ENCODE measurements at regions not wholly inside any gene's neighbourhood (a gene's known extent, or its start where the extent isn't known, plus 50 kb on each side); places are given as distances from the start of the nearest gene placed in this dataset.

DNA sequence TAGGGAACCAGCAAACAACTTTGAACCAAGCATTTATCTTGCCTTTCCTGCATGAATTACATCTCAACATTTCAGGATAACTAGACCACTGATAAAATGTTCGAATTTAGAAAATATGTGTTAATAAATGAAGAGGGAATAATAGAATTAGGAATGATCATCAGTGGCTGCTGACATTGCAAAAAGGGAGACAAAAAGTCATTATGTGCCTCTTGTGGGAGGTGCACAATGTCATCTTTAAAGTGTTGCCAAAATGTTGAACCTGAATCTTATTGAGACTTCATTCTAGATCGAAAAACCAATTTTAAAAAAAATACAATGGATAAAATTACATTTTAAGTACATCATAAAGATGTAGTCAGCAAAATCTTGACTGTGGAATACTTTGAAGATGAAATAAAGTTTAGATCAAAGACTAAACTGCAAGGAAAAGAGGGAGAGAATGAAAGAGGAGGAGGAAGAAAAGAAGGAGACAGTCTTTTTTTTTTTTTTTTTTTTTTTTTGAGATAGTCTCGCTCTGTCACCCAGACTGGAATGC lies 299.3 kb downstream of the FBXW7 start:
- Histone ChIP-seq H3K4me3 (ENCODE audit: low read depth, low read length) (no peak overlapping the region), H3K79me2 (ENCODE audit: control insufficient read depth, insufficient read depth, low read length, unreplicated experiment) (no peaks in the 10 kb centered on the region), H3K27me3 (ENCODE audit: insufficient read depth, low read length) (peaks cover 13% of the 10 kb centered on the region; the same call in 1 of the 2 replicates), H2AFZ (ENCODE audit: low read length, unreplicated experiment) (no peak overlapping the region), H3K4me1 (ENCODE audit: control insufficient read depth, insufficient read depth, low read length, unreplicated experiment) (no peaks in the 10 kb centered on the region), H3K36me3 (ENCODE audit: insufficient read depth, low read length) (no peaks in the 10 kb centered on the region), H3K27ac (ENCODE audit: low read depth, low read length) (no peak overlapping the region)

DNA sequence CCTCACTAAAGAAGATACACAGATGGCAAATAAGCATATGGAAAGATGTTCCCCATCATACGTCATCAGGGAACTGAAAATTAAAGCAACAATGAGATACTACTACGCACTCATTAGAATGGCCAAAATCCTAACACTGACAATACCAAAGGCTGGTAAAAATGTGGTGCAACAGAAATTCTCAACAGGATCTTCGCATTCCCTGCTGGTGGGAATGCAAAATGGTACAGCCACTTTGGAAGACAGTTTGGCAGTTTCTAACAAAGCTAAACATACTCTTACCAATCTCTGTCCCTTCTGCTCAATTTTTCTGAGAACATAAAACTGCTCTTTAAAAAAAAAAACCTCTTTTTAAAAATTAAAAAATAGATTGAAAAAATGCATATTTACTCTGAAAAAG lies 300.2 kb downstream of the FBXW7 start:
- Histone ChIP-seq H3K27me3 (ENCODE audit: insufficient read depth, low read length) (peaks cover 14% of the 10 kb centered on the region; the same call in 1 of the 2 replicates), H2AFZ (ENCODE audit: low read length, unreplicated experiment) (no peak overlapping the region), H3K27ac (ENCODE audit: low read depth, low read length) (no peak overlapping the region), H3K36me3 (ENCODE audit: insufficient read depth, low read length) (no peaks in the 10 kb centered on the region), H3K79me2 (ENCODE audit: control insufficient read depth, insufficient read depth, low read length, unreplicated experiment) (no peaks in the 10 kb centered on the region), H3K4me3 (ENCODE audit: low read depth, low read length) (no peak overlapping the region), H3K4me1 (ENCODE audit: control insufficient read depth, insufficient read depth, low read length, unreplicated experiment) (no peaks in the 10 kb centered on the region)

- Histone ChIP-seq H3K36me3 (ENCODE audit: insufficient read depth, low read length) (no peaks in the 10 kb centered on the region), H3K4me3 (ENCODE audit: low read depth, low read length) (no peak overlapping the region), H2AFZ (ENCODE audit: low read length, unreplicated experiment) (no peak overlapping the region), H3K27me3 (ENCODE audit: insufficient read depth, low read length) (peaks cover 21% of the 10 kb centered on the region; the same call in 1 of the 2 replicates), H3K27ac (ENCODE audit: low read depth, low read length) (no peak overlapping the region), H3K4me1 (ENCODE audit: control insufficient read depth, insufficient read depth, low read length, unreplicated experiment) (no peaks in the 10 kb centered on the region), H3K79me2 (ENCODE audit: control insufficient read depth, insufficient read depth, low read length, unreplicated experiment) (no peaks in the 10 kb centered on the region)
Observed at GRCh38 chr4:152234571-152234970, 301.3 kb downstream of the FBXW7 start.

- no peak overlapping the region for H3K27ac ChIP-seq (ENCODE audit: low read depth, low read length)
- no peaks in the 10 kb centered on the region for H3K79me2 ChIP-seq (ENCODE audit: control insufficient read depth, insufficient read depth, low read length, unreplicated experiment)
- H3K36me3 ChIP-seq (ENCODE audit: insufficient read depth, low read length): no peaks in the 10 kb centered on the region
- no peak overlapping the region for H2AFZ ChIP-seq (ENCODE audit: low read length, unreplicated experiment)
- H3K27me3 ChIP-seq (ENCODE audit: insufficient read depth, low read length): peaks cover 21% of the 10 kb centered on the region; the same call in 1 of the 2 replicates
- no peak overlapping the region for H3K4me3 ChIP-seq (ENCODE audit: low read depth, low read length)
- H3K4me1 ChIP-seq (ENCODE audit: control insufficient read depth, insufficient read depth, low read length, unreplicated experiment): no peaks in the 10 kb centered on the region
Observed at GRCh38 chr4:152232271-152232670, 303.6 kb downstream of the FBXW7 start.

DNA sequence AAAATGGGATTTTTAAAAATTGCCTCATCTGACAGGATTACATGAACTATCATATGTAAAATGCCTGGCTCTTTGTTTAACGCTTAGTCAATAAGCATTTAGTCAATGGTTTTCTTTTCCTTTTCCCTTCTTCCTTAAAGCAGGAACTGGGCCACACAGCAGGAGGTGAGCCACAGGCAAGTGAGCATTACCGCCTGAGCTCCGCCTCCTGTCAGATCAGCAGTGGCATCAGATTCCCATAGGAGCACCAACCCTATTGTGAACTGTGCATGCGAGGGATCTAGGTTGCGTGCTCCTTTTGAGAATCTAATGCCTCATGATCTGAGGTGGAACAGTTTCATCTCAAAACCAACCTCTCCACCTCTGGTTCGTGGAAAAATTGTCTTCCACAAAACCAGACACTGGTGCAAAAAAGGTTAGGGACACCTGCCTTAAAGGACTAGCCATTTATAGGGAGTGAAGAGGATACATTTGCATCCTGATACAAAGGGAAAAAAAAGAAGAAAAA lies 306.1 kb downstream of the FBXW7 start:
- no peaks in the 10 kb centered on the region for H3K4me1 ChIP-seq (ENCODE audit: control insufficient read depth, insufficient read depth, low read length, unreplicated experiment)
- H2AFZ ChIP-seq (ENCODE audit: low read length, unreplicated experiment): no peak overlapping the region
- no peak overlapping the region for H3K27ac ChIP-seq (ENCODE audit: low read depth, low read length)
- H3K36me3 ChIP-seq (ENCODE audit: insufficient read depth, low read length): no peaks in the 10 kb centered on the region
- peaks cover 21% of the 10 kb centered on the region; the same call in 1 of the 2 replicates for H3K27me3 ChIP-seq (ENCODE audit: insufficient read depth, low read length)
- H3K4me3 ChIP-seq (ENCODE audit: low read depth, low read length): no peak overlapping the region
- no peaks in the 10 kb centered on the region for H3K79me2 ChIP-seq (ENCODE audit: control insufficient read depth, insufficient read depth, low read length, unreplicated experiment)

DNA sequence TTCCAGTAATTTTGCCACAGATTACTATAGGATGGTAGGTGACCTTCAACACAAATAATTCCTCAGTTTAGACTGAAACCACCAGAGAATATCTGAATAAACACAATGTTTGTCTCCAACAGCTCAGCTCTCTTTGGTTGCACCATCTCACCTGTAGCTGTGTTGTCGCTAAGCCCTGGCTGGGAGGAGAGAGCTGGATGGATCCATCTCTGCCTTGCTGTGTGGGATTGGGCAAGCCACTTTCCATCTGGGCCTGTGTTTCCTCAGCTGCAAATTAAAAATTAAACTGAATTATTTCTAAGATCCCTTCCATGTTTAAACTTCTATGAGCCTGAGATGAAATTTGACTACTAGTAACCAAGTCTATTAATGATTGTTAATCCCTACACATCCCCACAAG lies 310.2 kb downstream of the FBXW7 start:
- no peak overlapping the region for H3K27ac ChIP-seq (ENCODE audit: low read depth, low read length)
- no peak overlapping the region for H2AFZ ChIP-seq (ENCODE audit: low read length, unreplicated experiment)
- no peak overlapping the region for H3K4me3 ChIP-seq (ENCODE audit: low read depth, low read length)
- H3K27me3 ChIP-seq (ENCODE audit: insufficient read depth, low read length): peaks cover 7% of the 10 kb centered on the region; the same call in 1 of the 2 replicates
- H3K36me3 ChIP-seq (ENCODE audit: insufficient read depth, low read length): no peaks in the 10 kb centered on the region
- H3K4me1 ChIP-seq (ENCODE audit: control insufficient read depth, insufficient read depth, low read length, unreplicated experiment): no peaks in the 10 kb centered on the region
- H3K79me2 ChIP-seq (ENCODE audit: control insufficient read depth, insufficient read depth, low read length, unreplicated experiment): no peaks in the 10 kb centered on the region

GRCh38 chr4:152224721-152225420 lies 311.0 kb downstream of the FBXW7 start:
- H3K27me3 ChIP-seq (ENCODE audit: insufficient read depth, low read length): peaks cover 2% of the 10 kb centered on the region; the same call in 1 of the 2 replicates

GRCh38 chr4:152224223-152224622 lies 311.7 kb downstream of the FBXW7 start:
- H3K4me3 ChIP-seq (ENCODE audit: low read depth, low read length): no peak overlapping the region
- H3K36me3 ChIP-seq (ENCODE audit: insufficient read depth, low read length): no peaks in the 10 kb centered on the region
- H3K27ac ChIP-seq (ENCODE audit: low read depth, low read length): no peak overlapping the region
- no peak overlapping the region for H2AFZ ChIP-seq (ENCODE audit: low read length, unreplicated experiment)
- H3K27me3 ChIP-seq (ENCODE audit: insufficient read depth, low read length): 0 out of 2 replicates have a peak, but pooled peaks cover 2% of the 10 kb centered on the region
- H3K4me1 ChIP-seq (ENCODE audit: control insufficient read depth, insufficient read depth, low read length, unreplicated experiment): no peaks in the 10 kb centered on the region
- H3K79me2 ChIP-seq (ENCODE audit: control insufficient read depth, insufficient read depth, low read length, unreplicated experiment): no peaks in the 10 kb centered on the region

More at GRCh38 chr4:152224721-152225420, 311.0 kb downstream of the FBXW7 start:
- Histone ChIP-seq H2AFZ (ENCODE audit: low read length, unreplicated experiment) (no peak overlapping the region), H3K27ac (ENCODE audit: low read depth, low read length) (no peak overlapping the region), H3K79me2 (ENCODE audit: control insufficient read depth, insufficient read depth, low read length, unreplicated experiment) (no peaks in the 10 kb centered on the region), H3K4me1 (ENCODE audit: control insufficient read depth, insufficient read depth, low read length, unreplicated experiment) (no peaks in the 10 kb centered on the region), H3K36me3 (ENCODE audit: insufficient read depth, low read length) (no peaks in the 10 kb centered on the region), H3K4me3 (ENCODE audit: low read depth, low read length) (no peak overlapping the region)

DNA sequence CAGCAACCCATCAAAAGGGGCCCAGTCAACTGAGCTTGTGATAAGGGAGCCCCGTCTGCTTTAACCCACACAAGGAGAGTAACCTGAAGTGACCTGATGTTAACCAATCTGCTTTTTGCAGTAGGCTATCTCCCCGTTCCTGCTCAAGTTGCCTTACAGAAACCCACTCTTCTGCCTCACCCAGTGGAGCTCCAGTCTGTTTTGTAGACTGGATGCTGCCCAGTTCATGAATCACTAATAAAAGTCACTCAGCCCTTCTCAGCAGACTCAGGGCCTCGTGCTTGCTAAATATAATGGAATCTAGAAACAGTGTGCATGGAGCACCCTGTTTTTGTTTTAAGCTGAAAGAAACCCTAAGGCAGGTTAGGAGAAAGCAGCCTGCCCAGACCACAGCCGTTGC lies 312.3 kb downstream of the FBXW7 start:
- Histone ChIP-seq H3K36me3 (ENCODE audit: insufficient read depth, low read length) (no peaks in the 10 kb centered on the region), H3K4me3 (ENCODE audit: low read depth, low read length) (no peak overlapping the region), H3K79me2 (ENCODE audit: control insufficient read depth, insufficient read depth, low read length, unreplicated experiment) (no peaks in the 10 kb centered on the region), H3K4me1 (ENCODE audit: control insufficient read depth, insufficient read depth, low read length, unreplicated experiment) (no peaks in the 10 kb centered on the region), H3K27ac (ENCODE audit: low read depth, low read length) (no peak overlapping the region), H2AFZ (ENCODE audit: low read length, unreplicated experiment) (no peak overlapping the region), H3K27me3 (ENCODE audit: insufficient read depth, low read length) (peaks cover 8% of the 10 kb centered on the region; the same call in 1 of the 2 replicates)

DNA sequence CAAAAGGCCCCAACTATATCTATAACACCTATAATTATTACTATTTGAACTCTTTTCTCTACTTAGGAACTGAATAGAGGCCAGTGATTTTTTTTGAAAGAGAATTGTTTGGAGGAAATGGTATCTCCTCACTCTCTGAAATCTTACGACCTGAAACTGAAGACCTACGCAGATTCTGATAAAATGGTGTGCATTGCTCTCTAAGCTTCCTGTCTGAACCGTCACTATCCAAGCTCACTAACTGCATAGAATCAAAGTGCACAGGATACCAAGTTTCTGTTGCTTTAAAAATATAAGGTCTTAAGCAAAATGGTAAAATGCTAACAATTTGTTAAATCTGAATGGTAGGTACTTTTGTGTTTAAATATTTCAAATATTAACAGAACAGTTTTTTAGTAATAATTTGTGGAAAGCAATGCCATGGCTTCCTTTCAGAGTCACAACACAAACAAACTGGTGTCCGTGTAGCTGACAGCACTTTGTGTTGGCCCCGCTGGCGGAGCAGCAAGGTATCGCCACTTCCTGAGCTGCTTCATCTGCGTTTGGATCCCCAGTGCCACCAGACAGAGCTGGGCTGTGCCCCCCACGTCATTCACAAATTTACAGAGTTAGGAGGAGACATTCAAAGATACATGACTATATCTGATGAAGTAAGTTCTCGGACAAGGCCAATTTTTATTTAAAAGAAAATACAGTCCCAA lies 313.9 kb downstream of the FBXW7 start:
- Histone ChIP-seq H3K79me2 (ENCODE audit: control insufficient read depth, insufficient read depth, low read length, unreplicated experiment) (no peaks in the 10 kb centered on the region), H3K4me1 (ENCODE audit: control insufficient read depth, insufficient read depth, low read length, unreplicated experiment) (no peaks in the 10 kb centered on the region), H3K4me3 (ENCODE audit: low read depth, low read length) (no peak overlapping the region), H2AFZ (ENCODE audit: low read length, unreplicated experiment) (no peak overlapping the region), H3K27me3 (ENCODE audit: insufficient read depth, low read length) (peaks cover 14% of the 10 kb centered on the region; the same call in 1 of the 2 replicates), H3K27ac (ENCODE audit: low read depth, low read length) (no peak overlapping the region), H3K36me3 (ENCODE audit: insufficient read depth, low read length) (no peaks in the 10 kb centered on the region)
